Keratinocyte (primary cell): ENCODE measurements at regions not wholly inside any gene's neighbourhood (a gene's known extent, or its start where the extent isn't known, plus 50 kb on each side); places are given as distances from the start of the nearest gene placed in this dataset.

Source experiments
- DNase-seq: peaks from one replicate; pipeline ENCODE4 v3.0.0-alpha.2; 2011; ENCODE audit warnings: low read depth, missing footprints, low spot score
- FAIRE-seq: peaks from 2 replicates; lab custom pipeline; 2011; peaks lifted over from hg19 to GRCh38; lab: Jason Lieb, UNC
- H2AFZ ChIP-seq: 2 replicates; pipeline ENCODE4 v1.6.0; 2012; ENCODE audit warnings: low read length, control low read depth, inconsistent platforms; ENCODE audit not compliant: control insufficient read depth
- H3K27ac ChIP-seq: 2 replicates; pipeline ENCODE4 v1.5.1; 2011; ENCODE audit warnings: low read length; ENCODE audit not compliant: control insufficient read depth, insufficient read depth
- H3K27me3 ChIP-seq: 3 replicates; pipeline ENCODE4 v1.6.0; 2011; ENCODE audit warnings: low read length; ENCODE audit not compliant: control insufficient read depth, insufficient read depth; ENCODE audit errors: extremely low read depth
- H3K36me3 ChIP-seq, 2 experiments: 2 replicates in 1 of 2; 3 replicates in 1 of 2; pipeline ENCODE4 v1.5.1; 2011; ENCODE audit warnings: low read length in 2 of 2, mild to moderate bottlenecking in 1 of 2; ENCODE audit not compliant: control insufficient read depth in 2 of 2, insufficient read depth in 2 of 2; ENCODE audit errors: extremely low read depth in 1 of 2
- H3K4me1 ChIP-seq: 3 replicates; pipeline ENCODE4 v1.5.1; 2011; ENCODE audit warnings: low read length; ENCODE audit not compliant: control insufficient read depth, insufficient read depth; ENCODE audit errors: extremely low read depth
- H3K4me2 ChIP-seq: 3 replicates; pipeline ENCODE4 v1.6.0; 2011; ENCODE audit warnings: low read depth, low read length; ENCODE audit not compliant: control insufficient read depth, insufficient read depth; ENCODE audit errors: extremely low read depth
- H3K4me3 ChIP-seq, 3 experiments: fragments of 200-600 bp in 1 of 3; sonication (generic) in 1 of 3; 2 replicates in 2 of 3; 3 replicates in 1 of 3; pipeline ENCODE4 v1.5.1; 2011 to 2016; ENCODE audit warnings: low read length in 3 of 3, mild to moderate bottlenecking in 3 of 3, control low read depth in 2 of 3, inconsistent platforms in 1 of 3, low read depth in 1 of 3, mixed read lengths in 1 of 3, mixed run types in 1 of 3, moderate library complexity in 1 of 3; ENCODE audit not compliant: control insufficient read depth in 2 of 3, insufficient read depth in 2 of 3; ENCODE audit errors: extremely low read depth in 1 of 3
- H3K79me2 ChIP-seq: 2 replicates; pipeline ENCODE4 v1.6.0; 2012; ENCODE audit warnings: low read length; ENCODE audit not compliant: control insufficient read depth, insufficient read depth
- H3K9ac ChIP-seq: 3 replicates; pipeline ENCODE4 v1.6.0; 2011; ENCODE audit warnings: low read length; ENCODE audit not compliant: control insufficient read depth, insufficient read depth; ENCODE audit errors: extremely low read depth
- H3K9me1 ChIP-seq: 3 replicates; pipeline ENCODE4 v1.6.0; 2011; ENCODE audit warnings: low read length; ENCODE audit not compliant: control insufficient read depth, insufficient read depth; ENCODE audit errors: extremely low read depth
- H3K9me3 ChIP-seq: 2 replicates; pipeline ENCODE4 v1.5.1; 2012; ENCODE audit warnings: low read depth, low read length; ENCODE audit not compliant: control insufficient read depth
- H4K20me1 ChIP-seq: 3 replicates; pipeline ENCODE4 v1.6.0; 2011; ENCODE audit warnings: low read length; ENCODE audit not compliant: control insufficient read depth, insufficient read depth; ENCODE audit errors: extremely low read depth
- CTCF ChIP-seq, 3 experiments: IDR thresholded peaks in 1 of 3; conservative IDR thresholded peaks in 1 of 3; optimal IDR thresholded peaks in 1 of 3; 2 replicates in 2 of 3; 3 replicates in 1 of 3; pipeline versions ENCODE3 to v1.5.1; 2011; ENCODE audit warnings: low read length in 3 of 3, mild to moderate bottlenecking in 3 of 3, moderate library complexity in 2 of 3, control low read depth in 1 of 3, inconsistent platforms in 1 of 3; ENCODE audit not compliant: insufficient read depth in 2 of 3; ENCODE audit errors: extremely low read depth in 1 of 3
- EZH2 ChIP-seq: IDR thresholded peaks from one replicate; pipeline ENCODE4 v1.6.1; 2012; ENCODE audit warnings: inconsistent platforms, mild to moderate bottlenecking, low read length, moderate library complexity
- dilution Hi-C: fragments of 300-500 bp; cut with MboI; formaldehyde crosslinking; loops from one replicate; pipeline ENCODE4 v1.7.0; 2020; ENCODE audit warnings: low sequenced_read_pairs; ENCODE audit not compliant: extremely low pct_ligation_motif_present

- dilution Hi-C loops = no loop called here
- Histone ChIP-seq H3K9ac (no peak overlapping the region), H3K36me3 (no peaks in the 10 kb centered on the region), H3K9me1 (no peaks in the 10 kb centered on the region), H3K79me2 (no peaks in the 10 kb centered on the region), H4K20me1 (no peaks in the 10 kb centered on the region), H3K27me3 (no peaks in the 10 kb centered on the region), H3K4me1 (no peaks in the 10 kb centered on the region), H3K9me3 (no peaks in the 10 kb centered on the region), H3K27ac (no peak overlapping the region), H2AFZ (no peak overlapping the region), H3K4me3 (no peak overlapping the region), H3K4me2 (no peak overlapping the region)
- no peak for TF ChIP-seq CTCF (optimal IDR thresholded peaks at IDR 0.05 in 1 of 3, IDR thresholded peaks at IDR 0.05 in 1 of 3, conservative IDR thresholded peaks at IDR 0.05 in 1 of 3; ENCODE audit: extremely low read depth in 1 of 3, insufficient read depth in 2 of 3, low read length in 3 of 3)
- TF ChIP-seq EZH2 = no peak
- no peak for DNase-seq
- FAIRE-seq = no peak
Observed at GRCh38 chr2:200146501-200146900, 160.0 kb upstream of the SPATS2L start.

- Histone ChIP-seq H3K27ac (no peak overlapping the region), H3K27me3 (no peaks in the 10 kb centered on the region), H3K9me1 (no peaks in the 10 kb centered on the region), H3K36me3 (no peaks in the 10 kb centered on the region), H3K9ac (no peak overlapping the region), H2AFZ (no peak overlapping the region), H4K20me1 (no peaks in the 10 kb centered on the region), H3K79me2 (no peaks in the 10 kb centered on the region), H3K4me2 (no peak overlapping the region), H3K4me1 (no peaks in the 10 kb centered on the region), H3K9me3 (no peaks in the 10 kb centered on the region), H3K4me3 (no peak overlapping the region)
- DNase-seq (no peak), FAIRE-seq (no peak)
- TF ChIP-seq EZH2 = no peak
- TF ChIP-seq CTCF (optimal IDR thresholded peaks at IDR 0.05 in 1 of 3, IDR thresholded peaks at IDR 0.05 in 1 of 3, conservative IDR thresholded peaks at IDR 0.05 in 1 of 3; ENCODE audit: extremely low read depth in 1 of 3, insufficient read depth in 2 of 3, low read length in 3 of 3) = no peak
- dilution Hi-C loops = no loop called here
Observed at GRCh38 chr2:200147371-200147770, 159.1 kb upstream of the SPATS2L start.
